H9 (cell line): ENCODE measurements at regions not wholly inside any gene's neighbourhood (a gene's known extent, or its start where the extent isn't known, plus 50 kb on each side); places are given as distances from the start of the nearest gene placed in this dataset.

Source experiments
- DNase-seq: peaks from one replicate; pipeline ENCODE4 v3.0.0-alpha.2; 2017
- H2AFZ ChIP-seq: one replicate; pipeline ENCODE4 v1.6.1; 2013; ENCODE audit warnings: mild to moderate bottlenecking, low read length, control low read depth, moderate library complexity
- H2AK5ac ChIP-seq: 2 replicates; pipeline ENCODE4 v1.6.1; 2013; ENCODE audit warnings: low read length, control low read depth, mixed read lengths; ENCODE audit not compliant: insufficient read length
- H2BK120ac ChIP-seq: one replicate; pipeline ENCODE4 v1.6.1; 2013; ENCODE audit warnings: low read depth, mild to moderate bottlenecking, low read length, control low read depth, inconsistent platforms; ENCODE audit not compliant: poor library complexity, severe bottlenecking
- H2BK12ac ChIP-seq: 2 replicates; pipeline ENCODE4 v1.6.1; 2013; ENCODE audit warnings: low read length, control low read depth, mixed read lengths, low read depth; ENCODE audit not compliant: insufficient read length
- H2BK15ac ChIP-seq: 2 replicates; pipeline ENCODE4 v1.6.1; 2013; ENCODE audit warnings: low read depth, low read length, control low read depth
- H2BK20ac ChIP-seq: one replicate; pipeline ENCODE4 v1.6.1; 2013; ENCODE audit warnings: low read depth, mild to moderate bottlenecking, low read length, control low read depth, inconsistent platforms; ENCODE audit not compliant: poor library complexity, severe bottlenecking
- H2BK5ac ChIP-seq: 2 replicates; pipeline ENCODE4 v1.6.1; 2013; ENCODE audit warnings: low read length, control low read depth, mixed read lengths; ENCODE audit not compliant: insufficient read length
- H3K14ac ChIP-seq: 2 replicates; pipeline ENCODE4 v1.6.1; 2013; ENCODE audit warnings: low read length, control low read depth; ENCODE audit not compliant: insufficient read depth
- H3K18ac ChIP-seq: 2 replicates; pipeline ENCODE4 v1.6.1; 2013; ENCODE audit warnings: low read depth, mild to moderate bottlenecking, mixed read lengths, low read length, control low read depth; ENCODE audit not compliant: insufficient read length
- H3K23ac ChIP-seq: 2 replicates; pipeline ENCODE4 v1.6.1; 2013; ENCODE audit warnings: low read length, control low read depth, mixed read lengths, low read depth; ENCODE audit not compliant: insufficient read length
- H3K23me2 ChIP-seq: 2 replicates; pipeline ENCODE4 v1.6.1; 2013; ENCODE audit warnings: low read depth, mild to moderate bottlenecking, mixed read lengths, low read length, control low read depth; ENCODE audit not compliant: insufficient read length, poor library complexity, severe bottlenecking
- H3K27ac ChIP-seq: 2 replicates; pipeline ENCODE4 v1.5.1; 2013; ENCODE audit warnings: low read length, control low read depth, mixed read lengths, low read depth; ENCODE audit not compliant: insufficient read length
- H3K27me3 ChIP-seq: 2 replicates; pipeline ENCODE4 v1.6.1; 2013; ENCODE audit warnings: low read length, control low read depth, inconsistent platforms; ENCODE audit not compliant: insufficient read depth
- H3K4ac ChIP-seq: 2 replicates; pipeline ENCODE4 v1.6.1; 2013; ENCODE audit warnings: low read depth, mild to moderate bottlenecking, control low read depth, inconsistent platforms, low read length, moderate library complexity
- H3K4me1 ChIP-seq: 2 replicates; pipeline ENCODE4 v1.6.1; 2013; ENCODE audit warnings: low read length, control low read depth, inconsistent platforms; ENCODE audit not compliant: insufficient read depth
- H3K4me2 ChIP-seq: 2 replicates; pipeline ENCODE4 v1.6.1; 2013; ENCODE audit warnings: low read length, control low read depth, mixed read lengths; ENCODE audit not compliant: insufficient read length, insufficient read depth
- H3K56ac ChIP-seq: 2 replicates; pipeline ENCODE4 v1.6.1; 2013; ENCODE audit warnings: low read depth, mild to moderate bottlenecking, mixed read lengths, low read length, control low read depth; ENCODE audit not compliant: insufficient read length
- H3K79me1 ChIP-seq: 2 replicates; pipeline ENCODE4 v1.6.1; 2013; ENCODE audit warnings: low read depth, mild to moderate bottlenecking, moderate library complexity, low read length, control low read depth, inconsistent platforms; ENCODE audit not compliant: insufficient read depth, poor library complexity, severe bottlenecking
- H3K79me2 ChIP-seq: 2 replicates; pipeline ENCODE4 v1.6.1; 2013; ENCODE audit warnings: low read length, control low read depth, inconsistent platforms; ENCODE audit not compliant: insufficient read depth
- H3K9ac ChIP-seq: 2 replicates; pipeline ENCODE4 v1.6.1; 2013; ENCODE audit warnings: low read length, control low read depth, mixed read lengths; ENCODE audit not compliant: insufficient read length; ENCODE audit errors: extremely low read depth
- H3K9me3 ChIP-seq: one replicate; pipeline ENCODE4 v1.6.1; 2013; ENCODE audit warnings: low read depth, low read length, inconsistent platforms; ENCODE audit not compliant: control insufficient read depth
- H3T11ph ChIP-seq: one replicate; pipeline ENCODE4 v1.6.1; 2013; ENCODE audit warnings: mild to moderate bottlenecking, low read length, control low read depth, inconsistent platforms
- H4K20me1 ChIP-seq: one replicate; pipeline ENCODE4 v1.6.1; 2013; ENCODE audit not compliant: control insufficient read depth, insufficient read length, insufficient read depth
- H4K5ac ChIP-seq: 2 replicates; pipeline ENCODE4 v1.6.1; 2013; ENCODE audit warnings: low read depth, mild to moderate bottlenecking, mixed read lengths, low read length, control low read depth; ENCODE audit not compliant: insufficient read length
- H4K8ac ChIP-seq: replicated peaks from 2 replicates; pipeline ENCODE4 v1.6.1; 2013; ENCODE audit warnings: low read length, control low read depth, mixed read lengths, low read depth; ENCODE audit not compliant: insufficient read length
- H4K91ac ChIP-seq: 2 replicates; pipeline ENCODE4 v1.6.1; 2013; ENCODE audit warnings: low read depth, mild to moderate bottlenecking, moderate library complexity, mixed read lengths, low read length, control low read depth; ENCODE audit not compliant: insufficient read length
- H3K27ac Mint-ChIP-seq, 3 experiments: 2 replicates in 2 of 3; 3 replicates in 1 of 3; pipeline ENCODE4 v1.8.0; 2020 to 2021; ENCODE audit warnings: mixed read lengths in 3 of 3, mild to moderate bottlenecking in 1 of 3, moderate library complexity in 1 of 3
- H3K27me3 Mint-ChIP-seq: 2 replicates; pipeline ENCODE4 v1.8.0; 2021; ENCODE audit warnings: low read depth, mild to moderate bottlenecking, moderate library complexity, mixed read lengths
- H3K36me3 Mint-ChIP-seq, 3 experiments: 2 replicates in 2 of 3; 3 replicates in 1 of 3; pipeline ENCODE4 v1.8.0; 2020 to 2021; ENCODE audit warnings: low read depth in 3 of 3, mixed read lengths in 3 of 3; ENCODE audit not compliant: insufficient read depth in 1 of 3
- H3K4me1 Mint-ChIP-seq, 2 experiments: 2 replicates each; pipeline ENCODE4 v1.8.0; 2020; ENCODE audit warnings: mixed read lengths in 2 of 2
- H3K4me3 Mint-ChIP-seq, 2 experiments: 2 replicates in 1 of 2; 3 replicates in 1 of 2; pipeline ENCODE4 v1.8.0; 2020 to 2021; ENCODE audit warnings: mild to moderate bottlenecking in 2 of 2, mixed read lengths in 2 of 2, moderate library complexity in 1 of 2
- H3K9me3 Mint-ChIP-seq, 2 experiments: 2 replicates in 1 of 2; 3 replicates in 1 of 2; pipeline ENCODE4 v1.8.0; 2020; ENCODE audit warnings: mild to moderate bottlenecking in 2 of 2, mixed read lengths in 2 of 2, moderate library complexity in 1 of 2
- CTCF ChIP-seq: fragments of 200-600 bp; sonication (generic); conservative IDR thresholded peaks from 3 replicates; pipeline ENCODE4 v1.8.0; 2021; ENCODE audit warnings: antibody characterized with exemption, mild to moderate bottlenecking
- WGBS: extraction: QIAGEN DNeasy Blood & Tissue Kit; methylation state at CpG from one replicate; pipeline ENCODE4 v1.1.7; 2013; ENCODE audit warnings: missing lambda C conversion rate, low lambda C conversion rate, mixed read lengths; ENCODE audit not compliant: insufficient read length; ENCODE audit errors: extremely low coverage; 5-methylcytosine and 5-hydroxymethylcytosine counted together

GRCh38 chr10:57960406-57960805, 307.3 kb downstream of the IPMK start:
- Histone ChIP-seq H2AK5ac (no peak overlapping the region), H3K27ac (no peak overlapping the region), H3K23me2 (no peaks in the 10 kb centered on the region), H3K14ac (no peak overlapping the region), H4K91ac (no peak overlapping the region), H2BK120ac (no peak overlapping the region), H2AFZ (no peak overlapping the region), H3K4ac (no peak overlapping the region), H3K4me2 (no peak overlapping the region), H3K9me3 (no peaks in the 10 kb centered on the region), H3K56ac (no peak overlapping the region), H3K4me1 (no peaks in the 10 kb centered on the region), H2BK20ac (no peak overlapping the region), H4K20me1 (no peaks in the 10 kb centered on the region), H3K27me3 (no peaks in the 10 kb centered on the region), H3T11ph (no peak overlapping the region), H3K79me2 (no peaks in the 10 kb centered on the region), H4K5ac (no peak overlapping the region), H3K18ac (no peak overlapping the region), H2BK5ac (no peak overlapping the region), H2BK15ac (no peak overlapping the region), H3K9ac (no peak overlapping the region), H3K23ac (no peak overlapping the region), H2BK12ac (no peak overlapping the region), H4K8ac (no peak overlapping the region), H3K79me1 (no peaks in the 10 kb centered on the region)
- WGBS = no CpG with 5 or more reads among the region's 3 CpGs
- Mint-ChIP-seq H3K4me1 (peaks cover 2 to 4% of the 10 kb centered on the region in 2 experiments; a peak in 2 of 4 replicates), H3K9me3 (no peaks in the 10 kb centered on the region), H3K27me3 (no peaks in the 10 kb centered on the region), H3K36me3 (no peaks in the 10 kb centered on the region), H3K4me3 (no peak overlapping the region), H3K27ac (no peak overlapping the region)
- no peak for TF ChIP-seq CTCF
- DNase-seq = no peak
